Activated CD4-positive, alpha-beta T cell treated with anti-CD3 and anti-CD28 coated beads, Interleukin-2, Interleukin-4, amounts not matched to agents 100 ng/mL and 50 ng/mL, durations not matched to agents 16 hours and 8 hours (primary cell): ENCODE measurements at regions not wholly inside any gene's neighbourhood (a gene's known extent, or its start where the extent isn't known, plus 50 kb on each side); places are given as distances from the start of the nearest gene placed in this dataset.
"Not testable (repeated sequence)": the region's sequence is repeated elsewhere in the genome, so short reads cannot be mapped to it uniquely, and the experiment has no call there.

Experiments
- DNase-seq: peaks from one replicate; pipeline ENCODE4 v3.0.0-alpha.2; 2020; ENCODE audit warnings: low spot score

DNA sequence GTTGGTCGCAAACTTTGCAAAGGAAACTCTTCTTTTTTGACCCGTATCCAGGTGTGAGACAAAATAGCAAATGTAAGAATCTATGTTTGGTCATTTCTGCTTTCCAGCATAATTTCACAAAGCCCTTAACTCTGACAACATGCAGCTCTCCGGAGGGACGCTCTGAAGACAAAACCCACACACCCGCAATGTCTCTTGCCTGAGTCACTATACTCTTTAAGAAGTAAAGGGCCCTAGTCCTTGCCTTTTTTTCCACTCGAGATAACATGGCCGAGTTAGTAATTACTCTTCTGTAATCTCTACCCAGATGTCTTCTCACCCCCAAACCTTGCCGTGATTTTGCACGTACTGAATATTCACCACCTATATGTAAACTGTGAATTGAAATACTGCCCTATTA is 115.7 kb upstream of the ADAMTS9 start:
- DNase-seq: no peak

DNA sequence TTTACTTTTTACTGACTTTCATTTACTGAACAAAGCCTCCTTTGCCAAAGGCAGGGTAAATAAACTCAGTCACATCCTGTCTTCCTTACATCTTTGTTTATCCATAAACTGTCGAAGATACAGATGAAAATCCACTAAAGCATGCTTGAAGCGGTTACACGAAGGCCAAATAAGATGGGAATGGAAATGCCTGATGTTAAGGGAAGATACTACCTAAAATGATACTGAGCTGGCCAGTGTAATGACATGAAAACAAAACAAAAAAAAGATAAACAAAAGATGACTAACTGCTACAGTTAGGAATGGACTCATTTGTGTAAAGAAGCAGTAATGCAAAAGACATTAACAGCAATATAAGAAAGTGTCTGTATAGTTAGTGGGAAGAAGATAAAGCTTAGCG is 114.7 kb upstream of the ADAMTS9 start:
- no peak for DNase-seq

DNA sequence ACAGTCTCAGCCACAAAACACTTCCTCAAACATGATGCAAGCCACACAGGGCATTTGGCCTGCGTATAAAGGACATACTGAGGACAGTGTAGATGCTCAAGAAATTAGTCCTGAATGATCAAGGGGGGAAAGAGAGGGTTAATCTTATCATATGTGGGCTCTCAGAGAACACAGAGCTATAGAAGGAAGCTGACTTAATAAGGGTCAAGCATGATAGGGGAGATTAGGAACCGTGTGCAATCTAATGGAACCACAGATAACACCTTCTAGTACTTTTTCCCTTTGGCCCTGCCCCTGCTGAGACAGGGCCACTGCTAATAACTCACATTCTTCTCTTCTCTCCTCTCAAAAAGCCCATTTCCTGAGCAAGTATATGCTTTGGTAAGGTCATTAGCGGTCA is 114.1 kb upstream of the ADAMTS9 start:
- DNase-seq: no peak

DNA sequence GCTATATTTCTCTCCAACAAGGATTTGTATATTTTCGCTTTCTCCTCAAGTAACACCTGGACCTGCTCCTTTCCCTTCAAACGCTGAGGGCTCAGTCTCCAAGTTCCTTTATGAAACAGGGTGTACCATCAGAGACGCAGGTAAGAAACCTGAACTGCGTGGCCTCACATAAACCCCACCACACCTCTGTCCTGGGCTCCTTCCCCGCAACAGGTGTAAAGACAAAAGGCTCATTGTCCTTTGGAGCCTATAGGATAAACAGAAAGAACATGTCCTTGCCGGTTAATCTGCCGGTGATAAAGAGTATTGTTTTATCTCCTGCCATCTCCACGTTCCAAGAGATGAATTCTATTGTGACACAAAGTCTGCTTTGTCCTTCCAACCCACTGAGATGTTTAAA is 111.8 kb upstream of the ADAMTS9 start:
- no peak for DNase-seq

DNA sequence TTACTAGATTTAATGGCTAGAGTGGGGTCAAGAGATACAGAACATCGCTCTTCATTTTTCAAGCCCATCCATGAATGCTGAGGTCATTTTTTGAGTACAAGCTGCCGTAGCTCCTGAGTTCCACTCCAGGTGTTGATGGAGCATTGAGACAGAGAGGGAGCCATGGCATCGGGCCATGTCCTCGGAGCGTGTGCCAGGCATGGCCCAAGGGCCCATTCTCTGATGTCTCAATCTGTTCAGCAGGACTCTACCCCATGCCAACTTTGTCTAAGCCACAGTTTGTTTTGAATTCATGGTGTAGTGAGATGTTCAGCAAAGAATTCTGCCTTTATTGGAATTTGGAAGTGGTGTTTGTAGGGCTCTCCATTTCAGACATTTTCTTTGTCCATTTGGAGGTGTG is 110.5 kb upstream of the ADAMTS9 start:
- no peak for DNase-seq

DNA sequence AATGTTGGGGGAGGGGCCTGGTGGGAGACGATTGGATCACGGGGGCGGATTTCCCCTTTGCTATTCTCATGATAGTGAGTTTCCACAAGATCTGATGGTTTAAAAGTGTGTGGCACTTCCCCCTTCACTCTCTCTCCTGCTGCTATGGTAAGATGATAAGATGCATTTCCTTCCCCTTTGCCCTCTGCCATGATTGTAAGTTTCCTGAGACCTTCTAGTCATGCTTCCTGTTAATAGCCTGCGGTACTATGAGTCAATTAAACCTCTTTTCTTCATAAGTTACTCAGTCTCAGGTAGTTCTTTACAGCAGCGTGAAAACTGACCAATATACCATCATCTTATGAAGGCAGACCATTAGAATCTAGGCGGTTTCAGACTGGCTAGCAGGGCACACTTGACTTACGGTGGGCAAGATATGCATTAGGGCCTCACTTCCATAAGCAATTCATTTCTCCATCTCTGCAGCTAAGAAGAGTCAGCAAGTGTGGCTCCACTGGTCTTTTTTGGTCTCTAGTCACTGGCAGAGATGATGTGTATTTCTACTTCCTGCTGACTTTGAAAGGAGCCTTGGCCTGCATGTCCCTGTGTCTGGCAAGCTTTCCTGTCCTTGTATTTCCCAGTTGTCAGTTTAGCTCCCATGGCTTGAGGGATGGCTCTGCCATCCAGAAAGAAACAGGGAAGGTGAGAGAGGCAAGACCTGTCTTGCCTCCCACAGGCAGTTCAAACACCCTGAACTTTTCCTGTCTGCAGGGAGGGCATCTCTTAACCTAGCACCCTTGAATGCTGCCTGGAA is 109.0 kb upstream of the ADAMTS9 start:
- no peak for DNase-seq

DNA sequence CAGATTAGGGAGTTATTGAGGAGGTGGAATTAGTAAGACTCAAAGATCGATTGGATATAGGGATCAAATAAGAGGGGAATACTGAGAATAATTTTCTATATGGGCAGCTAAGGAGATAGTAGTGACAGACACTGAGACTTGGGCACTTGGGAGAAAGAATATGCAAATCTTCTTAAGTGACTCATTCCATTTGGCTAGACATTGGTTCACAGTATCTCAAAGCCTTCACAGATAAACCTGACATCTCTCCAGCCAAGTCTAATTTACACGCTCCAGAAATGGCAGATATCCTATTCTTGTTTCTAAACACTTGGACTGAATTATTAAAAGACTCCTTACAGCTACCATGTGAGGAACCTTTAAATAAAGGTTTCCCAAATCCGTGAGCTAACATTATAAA is 104.6 kb upstream of the ADAMTS9 start:
- DNase-seq: no peak

DNA sequence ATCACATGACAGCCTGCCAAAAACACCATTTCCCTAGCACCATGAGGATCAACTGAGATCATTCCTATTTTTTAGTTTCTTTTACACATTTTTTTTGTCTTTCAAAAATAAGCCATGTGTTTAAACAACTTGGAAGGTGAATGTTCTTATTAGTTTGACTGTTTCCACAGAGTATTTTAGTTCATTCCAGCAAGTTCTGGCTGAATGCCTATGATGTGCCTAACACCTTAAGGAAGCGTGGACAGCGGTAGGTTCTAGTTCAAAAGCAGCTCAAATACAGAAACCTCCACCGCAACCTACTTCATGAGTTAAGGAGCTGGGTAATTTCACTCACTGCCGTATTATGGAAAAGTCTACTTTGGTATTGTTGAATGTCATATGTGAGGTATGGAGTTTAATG is 101.3 kb upstream of the ADAMTS9 start:
- no peak for DNase-seq

DNA sequence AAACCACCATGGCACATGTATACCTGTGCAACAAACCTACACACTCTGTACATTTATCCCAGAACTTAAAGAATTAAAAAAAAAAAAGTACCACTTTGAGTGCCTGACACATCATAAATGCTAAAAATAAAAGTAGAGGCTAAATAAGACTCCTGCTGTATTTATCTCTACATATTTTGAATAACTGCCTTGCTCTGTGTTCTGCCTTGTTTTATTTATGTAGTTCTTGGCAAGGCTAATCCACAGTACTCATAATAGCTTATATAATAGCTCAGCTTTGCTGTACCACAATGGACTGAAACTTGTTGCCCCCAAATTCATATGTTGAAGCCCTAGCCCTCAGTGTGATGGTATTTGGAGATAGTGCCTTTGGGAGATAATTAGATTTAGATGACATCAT is 95.4 kb upstream of the ADAMTS9 start:
- no peak for DNase-seq

DNA sequence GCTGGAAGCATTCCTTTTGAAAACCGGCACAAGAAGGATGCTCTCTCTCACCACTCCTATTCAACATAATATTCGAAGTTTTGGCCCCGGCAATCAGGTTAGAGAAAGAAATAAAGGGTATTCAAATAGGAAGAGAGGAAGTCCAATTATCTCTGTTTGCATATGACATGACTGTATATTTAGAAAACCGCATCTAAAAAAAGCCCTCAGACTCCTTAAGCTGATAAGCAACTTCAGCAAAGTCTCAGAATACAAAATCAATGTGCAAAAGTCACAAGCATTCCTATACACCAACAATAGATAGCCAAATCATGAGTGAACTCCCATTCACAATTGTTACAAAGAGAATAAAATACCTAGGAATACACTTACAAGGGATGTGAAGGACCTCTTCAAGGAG is 93.1 kb upstream of the ADAMTS9 start:
- not testable (repeated sequence) for DNase-seq

DNA sequence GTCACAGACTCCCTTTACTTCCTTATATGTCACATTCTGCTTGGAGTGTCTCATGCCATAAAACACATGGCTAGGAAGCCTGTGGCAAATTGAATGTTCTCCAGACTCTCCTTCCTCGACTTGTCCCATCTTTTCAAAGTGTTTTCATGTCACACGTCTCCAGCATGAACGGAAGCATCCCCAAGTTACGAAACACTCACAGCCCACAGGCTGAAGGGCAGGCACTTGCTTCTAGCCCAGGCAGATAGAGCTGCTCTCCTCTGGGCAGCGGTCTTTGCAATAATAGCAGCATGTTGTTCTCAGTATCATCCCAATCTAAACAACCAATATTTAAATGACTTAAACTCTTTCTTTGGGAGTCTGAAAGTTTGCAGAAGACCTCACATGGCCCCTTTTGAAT is 85.3 kb upstream of the ADAMTS9 start:
- no peak for DNase-seq

DNA sequence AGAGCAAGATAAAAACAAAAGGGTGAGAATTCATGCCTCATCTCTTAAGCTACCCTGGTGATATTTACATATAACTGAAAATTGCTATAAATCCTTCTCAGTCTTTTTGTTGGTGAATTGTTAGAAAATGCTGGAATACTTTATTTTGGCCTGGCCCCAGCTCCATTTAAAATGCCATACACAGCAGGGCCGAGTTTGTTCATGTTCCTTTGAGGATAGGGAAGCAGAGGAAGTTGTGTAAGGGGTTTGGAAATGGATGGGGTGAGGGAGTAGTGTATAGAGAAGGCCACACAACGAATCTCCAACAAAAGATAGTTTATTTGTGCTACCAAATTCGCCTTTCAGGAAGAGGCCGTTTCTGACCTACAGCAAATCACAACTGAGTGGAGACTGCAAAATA is 78.6 kb upstream of the ADAMTS9 start:
- no peak for DNase-seq

DNA sequence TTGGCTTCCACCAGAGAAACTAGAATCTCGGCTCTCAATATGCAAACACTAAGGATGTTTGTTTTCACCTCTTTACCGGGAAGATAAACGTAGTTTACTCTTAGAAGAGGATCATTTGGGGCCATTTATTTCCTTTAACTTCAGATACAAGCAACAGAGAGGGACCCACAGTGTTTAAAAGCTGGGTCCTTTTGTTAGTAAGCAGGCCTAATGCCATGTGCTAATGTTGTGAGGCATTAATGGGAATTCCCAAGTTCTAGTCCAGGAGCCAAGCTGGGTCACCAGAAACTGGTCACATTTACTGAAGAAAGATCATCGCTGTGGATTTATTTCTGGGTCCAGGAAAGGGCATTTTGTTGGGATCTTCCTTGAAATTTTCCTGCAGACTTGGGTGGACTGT is 78.1 kb upstream of the ADAMTS9 start:
- DNase-seq: no peak

DNA sequence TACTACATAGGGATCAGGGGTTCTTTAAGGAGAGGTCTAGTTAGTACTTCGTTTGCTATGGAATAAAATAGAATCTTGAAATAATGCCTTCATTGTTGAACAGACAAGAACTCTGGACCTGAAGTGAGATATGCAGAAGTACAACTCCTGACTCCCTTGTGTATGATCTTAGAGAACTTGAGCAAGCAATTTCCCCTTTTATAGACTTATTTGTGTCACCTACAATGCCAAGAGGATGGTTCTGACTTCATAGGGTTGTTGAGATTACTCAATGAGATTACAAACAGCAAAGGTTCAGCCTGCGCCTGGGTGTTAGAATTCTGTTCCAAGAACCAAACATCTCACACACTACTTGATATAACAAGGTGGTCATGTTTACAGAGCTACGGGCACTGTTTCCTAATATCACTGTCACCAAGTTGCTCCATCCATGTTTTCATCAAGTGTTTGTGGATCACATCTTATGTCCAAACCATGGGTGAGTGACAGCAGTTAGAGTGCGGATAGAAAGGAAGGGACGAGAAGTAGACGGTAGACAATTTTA is 76.7 kb upstream of the ADAMTS9 start:
- no peak for DNase-seq

DNA sequence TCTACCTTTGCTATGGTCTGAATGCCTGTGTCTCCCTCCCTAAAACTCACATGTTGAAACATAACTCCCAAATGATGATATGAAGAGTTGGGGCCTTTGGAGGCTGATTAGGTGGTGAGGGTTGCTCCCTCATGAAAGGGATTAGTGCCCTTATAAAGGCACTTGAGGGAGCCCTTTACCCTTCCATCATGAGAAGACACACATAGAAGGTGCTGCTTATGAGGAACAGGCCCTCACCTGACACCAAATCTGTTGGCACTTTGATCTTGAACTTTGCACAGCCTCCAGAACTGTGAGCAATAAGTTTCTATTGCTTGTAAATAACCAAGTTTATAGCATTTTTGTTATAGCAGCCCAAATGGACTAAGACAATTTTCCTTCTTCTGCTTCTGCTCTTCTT is 76.2 kb upstream of the ADAMTS9 start:
- DNase-seq: no peak

DNA sequence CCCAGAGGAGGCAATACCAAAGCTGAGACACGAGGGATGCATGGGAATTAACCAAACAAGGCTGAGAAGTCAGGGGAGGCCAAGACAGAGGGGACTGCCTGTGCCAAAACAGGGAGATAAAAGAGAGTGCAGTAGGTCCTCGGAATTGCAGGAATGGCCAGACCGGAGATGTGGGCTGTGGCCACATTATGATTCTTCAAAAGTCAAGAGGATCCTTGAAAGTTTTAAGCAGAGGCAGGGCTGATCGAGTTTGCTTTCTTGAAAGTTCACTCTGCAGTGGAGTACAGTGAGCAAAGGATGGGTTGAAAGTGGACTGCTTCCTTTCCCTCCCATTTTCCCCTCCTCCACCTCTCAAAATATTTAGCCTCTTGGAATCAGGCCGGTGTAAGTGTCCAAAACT is 73.9 kb upstream of the ADAMTS9 start:
- no peak for DNase-seq

DNA sequence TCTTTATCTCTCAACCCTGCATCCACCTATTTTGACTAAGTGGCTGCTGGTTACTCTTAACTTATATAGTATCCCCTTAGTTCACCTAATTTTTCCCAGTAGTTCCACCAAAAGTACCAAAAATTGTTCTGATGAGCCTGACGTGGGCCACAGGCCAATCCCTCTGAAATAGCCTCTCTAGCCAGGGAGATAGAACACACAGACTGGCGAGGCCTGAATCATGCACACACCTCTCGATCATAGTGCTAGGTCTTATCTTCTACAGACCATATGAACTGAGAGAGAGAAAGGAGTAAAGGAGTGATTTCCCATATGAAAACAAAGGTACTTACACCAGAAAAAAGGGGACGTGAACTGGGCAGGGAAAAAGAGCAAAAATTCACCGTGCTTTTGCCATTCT is 72.5 kb upstream of the ADAMTS9 start:
- DNase-seq: no peak

DNA sequence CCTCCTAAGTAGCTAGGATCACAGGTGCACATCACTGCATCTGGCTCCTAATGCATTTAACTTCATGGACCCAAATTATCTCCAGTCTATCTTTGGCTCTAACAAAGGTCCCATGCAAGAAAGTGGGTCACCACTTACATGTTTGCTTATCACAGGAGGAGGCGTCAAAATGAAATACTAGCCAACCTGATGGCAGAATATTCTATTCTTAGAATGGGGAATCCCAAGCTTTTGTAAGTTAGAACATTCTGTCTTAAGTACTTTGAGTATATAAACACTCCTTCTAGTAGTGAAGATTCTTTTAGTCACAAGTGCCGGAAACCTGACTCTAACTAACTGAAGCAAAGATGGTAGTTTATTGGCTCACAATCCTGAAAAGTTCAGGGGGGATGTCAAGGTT is 72.0 kb upstream of the ADAMTS9 start:
- no peak for DNase-seq

DNA sequence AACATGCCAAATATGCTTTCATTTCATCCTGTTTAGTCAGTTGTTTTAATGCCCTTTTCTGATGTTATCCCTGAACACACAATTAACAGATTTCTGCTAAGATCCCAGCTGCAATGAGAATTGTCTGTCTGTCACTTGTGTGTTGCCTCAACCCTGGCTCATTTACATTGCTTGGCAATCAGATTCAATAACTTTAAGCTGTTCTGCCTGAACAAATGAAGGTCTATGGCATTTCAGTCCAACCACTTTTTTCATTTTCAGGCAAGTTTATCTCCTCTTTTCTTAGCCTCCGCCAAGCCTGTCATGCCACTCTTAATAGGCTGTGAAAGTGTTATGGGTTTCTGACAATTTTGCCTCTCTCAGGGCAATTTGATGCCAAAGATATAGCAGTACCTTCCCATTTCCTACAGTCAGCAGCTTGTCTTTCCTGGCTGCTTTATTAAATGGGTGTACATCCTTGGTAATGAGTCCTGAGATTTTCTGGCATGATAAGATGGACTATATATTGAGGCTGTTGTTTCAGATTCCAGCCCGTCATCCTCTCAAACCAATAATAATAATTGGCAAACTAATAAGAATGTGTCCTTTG is 68.7 kb upstream of the ADAMTS9 start:
- no peak for DNase-seq

DNA sequence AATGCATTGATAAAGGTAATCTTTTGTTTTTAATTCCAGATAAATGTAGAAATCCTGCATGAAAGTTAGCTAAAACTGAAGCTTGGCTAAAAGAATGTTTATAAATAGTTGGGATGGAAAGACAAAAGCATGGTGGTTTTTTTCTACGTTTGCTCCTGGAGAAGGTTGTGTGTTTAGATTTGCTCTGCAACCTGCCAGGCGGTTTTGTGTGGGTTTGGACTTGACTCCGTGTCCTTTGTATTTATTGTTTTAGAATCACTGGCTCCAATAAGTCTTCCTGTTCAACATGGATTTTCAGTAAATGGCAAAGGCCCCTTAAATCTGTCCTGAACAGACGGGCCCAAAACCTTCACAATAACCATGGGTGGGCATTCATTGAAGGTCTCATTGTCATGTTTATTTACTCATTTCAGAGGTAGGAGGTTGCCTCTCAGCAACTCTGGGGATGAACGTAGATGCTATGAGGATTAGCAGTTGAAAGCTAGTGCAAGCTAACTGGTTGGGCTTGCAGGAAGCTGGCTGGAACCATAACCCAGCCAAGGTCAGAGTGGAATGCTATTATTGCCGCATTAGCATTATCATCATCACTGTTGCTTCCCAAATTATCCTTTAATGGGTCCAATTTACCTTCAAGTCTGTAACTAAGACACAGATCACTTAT is 60.6 kb upstream of the ADAMTS9 start:
- no peak for DNase-seq

DNA sequence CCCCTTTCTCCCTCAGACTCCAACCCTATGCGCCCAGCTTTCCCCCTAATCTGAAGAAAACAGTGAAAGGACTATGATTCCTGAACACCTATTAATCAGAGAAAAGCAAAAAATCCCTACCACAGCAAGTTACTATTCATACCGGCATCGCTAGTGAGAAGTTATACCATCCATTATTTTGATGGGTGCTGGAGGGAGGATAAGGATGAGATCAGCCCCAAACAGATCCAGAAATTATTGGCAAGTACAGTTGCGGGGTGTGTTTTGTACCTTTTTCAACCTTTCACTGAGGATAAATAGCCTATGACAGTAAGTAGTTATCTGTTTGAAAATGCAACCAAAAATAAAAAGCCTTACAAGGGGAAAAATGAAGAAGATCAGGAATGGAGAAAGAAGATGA is 59.9 kb upstream of the ADAMTS9 start:
- no peak for DNase-seq

DNA sequence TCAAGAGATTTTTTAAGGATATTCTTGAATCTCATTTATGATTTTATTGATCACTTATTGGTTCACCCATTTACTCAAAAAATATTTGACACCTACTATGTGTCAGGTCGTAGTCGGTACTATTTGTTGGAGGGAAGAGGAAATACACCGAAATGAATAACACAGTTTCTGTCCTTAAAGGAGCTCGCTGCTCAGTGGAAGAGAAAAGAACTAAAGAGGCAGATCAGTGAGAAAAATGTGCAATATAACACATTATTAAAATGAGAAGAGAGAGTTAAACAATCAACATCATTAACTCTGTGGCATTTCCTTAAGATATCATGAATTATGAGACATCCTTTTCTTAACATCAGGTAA is 56.1 kb upstream of the ADAMTS9 start:
- no peak for DNase-seq

DNA sequence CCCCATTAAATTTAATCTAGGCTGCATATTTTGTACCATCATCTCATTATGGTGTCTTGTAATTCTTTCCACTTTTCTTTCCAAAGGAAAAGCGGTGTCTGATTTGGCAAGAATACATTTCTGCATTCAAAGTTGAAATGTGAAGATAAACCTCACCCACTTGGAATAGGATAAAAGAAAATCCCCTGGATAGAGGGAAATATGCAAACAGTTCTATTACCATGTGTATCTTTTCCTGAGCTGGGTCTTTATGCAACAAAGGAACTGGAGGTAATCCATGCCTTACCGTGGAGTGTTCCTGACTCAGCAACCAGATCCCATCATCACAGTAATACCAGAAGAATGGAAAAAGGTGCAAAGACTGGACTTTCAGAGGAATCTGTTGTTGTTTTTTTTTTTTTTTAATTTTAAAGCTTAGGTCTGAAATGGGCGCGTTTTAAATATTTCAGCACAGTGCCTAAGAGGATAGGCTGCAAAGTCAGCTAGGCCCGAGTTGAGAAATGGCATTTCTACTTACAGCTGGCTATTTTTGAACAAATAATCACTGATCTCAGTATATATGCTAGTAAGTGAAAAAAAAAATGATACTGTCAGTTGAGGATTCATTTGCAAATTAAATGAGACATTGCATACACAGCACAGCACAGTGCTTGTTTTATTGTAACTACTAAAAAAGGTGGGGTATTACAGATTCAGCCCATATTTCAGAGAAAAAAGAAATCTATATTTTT is 55.5 kb upstream of the ADAMTS9 start:
- DNase-seq: no peak
